HepG2 (cell line): ENCODE measurements at regions not wholly inside any gene's neighbourhood (a gene's known extent, or its start where the extent isn't known, plus 50 kb on each side); places are given as distances from the start of the nearest gene placed in this dataset.

Source experiments
- ADNP ChIP-seq: sonication (generic); formaldehyde crosslinking; IDR thresholded peaks from 2 replicates; pipeline ENCODE4 v1.4.0; 2020; ENCODE audit warnings: missing genetic modification reagents
- AHR ChIP-seq: IDR thresholded peaks from 2 replicates; pipeline ENCODE4 v1.6.1; 2018; ENCODE audit warnings: missing genetic modification reagents, missing compliant biosample characterization
- ARNT2 ChIP-seq: sonication (generic); formaldehyde crosslinking; IDR thresholded peaks from 2 replicates; pipeline ENCODE4 v1.8.0; 2022; ENCODE audit warnings: mild to moderate bottlenecking, low read depth, missing genetic modification reagents, moderate library complexity
- ATF7 ChIP-seq, 2 experiments: fragments of 450-650 bp in 1 of 2; sonication (generic) in 1 of 2; formaldehyde crosslinking in 1 of 2; IDR thresholded peaks; 2 replicates each; pipeline versions ENCODE4 v1.4.0 to v1.6.1; 2016 to 2020; ENCODE audit warnings: antibody characterized with exemption in 1 of 2, mild to moderate bottlenecking in 1 of 2, missing genetic modification reagents in 1 of 2
- BCL6 ChIP-seq: IDR thresholded peaks from 2 replicates; pipeline ENCODE4 v1.6.1; 2016; ENCODE audit warnings: missing genetic modification reagents, missing compliant biosample characterization
- CBFB ChIP-seq: sonication (generic); formaldehyde crosslinking; IDR thresholded peaks from 2 replicates; pipeline ENCODE4 v1.4.0; 2020; ENCODE audit warnings: missing genetic modification reagents
- CBX5 ChIP-seq: sonication (generic); formaldehyde crosslinking; IDR thresholded peaks from 2 replicates; pipeline ENCODE4 v1.4.0; 2020; ENCODE audit warnings: missing genetic modification reagents, borderline replicate concordance
- CENPT ChIP-seq: sonication (generic); formaldehyde crosslinking; IDR thresholded peaks from 2 replicates; pipeline ENCODE4 v1.8.0; 2022; ENCODE audit warnings: low read depth, mild to moderate bottlenecking, moderate library complexity, missing genetic modification reagents
- HDAC6 ChIP-seq: fragments of 200-600 bp; sonication (generic); IDR thresholded peaks from 2 replicates; pipeline ENCODE4 v1.7.0; 2017; ENCODE audit warnings: mild to moderate bottlenecking, antibody characterized with exemption, low read length, low read depth
- HNRNPLL ChIP-seq: fragments of 200-400 bp; formaldehyde crosslinking; IDR thresholded peaks from 2 replicates; pipeline ENCODE4 v1.6.1; 2017; ENCODE audit warnings: mild to moderate bottlenecking, low read depth, low read length; ENCODE audit not compliant: poor library complexity, severe bottlenecking
- HNRNPUL1 ChIP-seq: fragments of 200-400 bp; formaldehyde crosslinking; IDR thresholded peaks from 2 replicates; pipeline ENCODE4 v1.6.1; 2017; ENCODE audit warnings: low read depth, mild to moderate bottlenecking, low read length, moderate library complexity
- IKZF1 ChIP-seq: fragments of 450-650 bp; IDR thresholded peaks from 2 replicates; pipeline ENCODE4 v1.7.1; 2016
- NBN ChIP-seq: fragments of 450-650 bp; conservative IDR thresholded peaks from 2 replicates; pipeline ENCODE4 v1.6.1; 2017
- NCOR1 ChIP-seq: fragments of 200-600 bp; sonication (generic); IDR thresholded peaks from 2 replicates; pipeline ENCODE4 v1.7.0; 2017; ENCODE audit warnings: antibody characterized with exemption, low read length, borderline replicate concordance
- NPAS2 ChIP-seq: sonication (generic); formaldehyde crosslinking; IDR thresholded peaks from 2 replicates; pipeline ENCODE4 v1.8.0; 2022; ENCODE audit warnings: mild to moderate bottlenecking, missing genetic modification reagents, borderline replicate concordance
- RBFOX2 ChIP-seq: fragments of 200-400 bp; formaldehyde crosslinking; IDR thresholded peaks from 2 replicates; pipeline ENCODE4 v1.6.1; 2017; ENCODE audit warnings: low read depth, mild to moderate bottlenecking, low read length
- REL ChIP-seq: sonication (generic); formaldehyde crosslinking; conservative IDR thresholded peaks from 2 replicates; pipeline ENCODE4 v1.8.0; 2022; ENCODE audit warnings: mild to moderate bottlenecking, missing genetic modification reagents, moderate library complexity
- RXRA ChIP-seq: sonication (generic); formaldehyde crosslinking; IDR thresholded peaks from 2 replicates; pipeline ENCODE4 v1.5.1; 2020; ENCODE audit warnings: missing genetic modification reagents
- SRY ChIP-seq: sonication (generic); formaldehyde crosslinking; IDR thresholded peaks from 2 replicates; pipeline ENCODE4 v1.8.0; 2022; ENCODE audit warnings: mild to moderate bottlenecking, missing genetic modification reagents
- TBL1XR1 ChIP-seq: fragments of 150-350 bp; IDR thresholded peaks from 2 replicates; pipeline ENCODE4 v1.6.1; 2014; ENCODE audit warnings: borderline replicate concordance, low read length; ENCODE audit not compliant: partially characterized antibody
- XBP1 ChIP-seq: sonication (generic); formaldehyde crosslinking; IDR thresholded peaks from 2 replicates; pipeline ENCODE4 v1.5.0; 2020; ENCODE audit warnings: missing genetic modification reagents
- YEATS2 ChIP-seq: sonication (generic); formaldehyde crosslinking; IDR thresholded peaks from 2 replicates; pipeline ENCODE4 v1.4.0; 2020; ENCODE audit warnings: missing genetic modification reagents, borderline replicate concordance
- ZNF263 ChIP-seq: sonication (generic); formaldehyde crosslinking; IDR thresholded peaks from 2 replicates; pipeline ENCODE4 v1.4.0; 2020; ENCODE audit warnings: missing genetic modification reagents
- ZNF367 ChIP-seq: sonication (generic); formaldehyde crosslinking; IDR thresholded peaks from 2 replicates; pipeline ENCODE4 v1.4.0; 2020; ENCODE audit warnings: missing genetic modification reagents, borderline replicate concordance
- ZNF383 ChIP-seq: sonication (generic); formaldehyde crosslinking; IDR thresholded peaks from 2 replicates; pipeline ENCODE4 v1.4.0; 2020; ENCODE audit warnings: missing genetic modification reagents, mild to moderate bottlenecking, borderline replicate concordance
- ZNF431 ChIP-seq: sonication (generic); formaldehyde crosslinking; IDR thresholded peaks from 2 replicates; pipeline ENCODE4 v1.9.0; 2022; ENCODE audit warnings: missing genetic modification reagents, low read depth, mild to moderate bottlenecking, borderline replicate concordance
- ZNF766 ChIP-seq: sonication (generic); formaldehyde crosslinking; IDR thresholded peaks from 2 replicates; pipeline ENCODE4 v1.5.0; 2020; ENCODE audit warnings: missing genetic modification reagents, borderline replicate concordance
- TF ChIP-seq, protein P1 (sequence below): IDR thresholded peaks from 2 replicates; pipeline ENCODE4 v1.6.1; 2016; ENCODE audit warnings: control low read depth
- TF ChIP-seq, protein P2 (sequence below): sonication (generic); formaldehyde crosslinking; IDR thresholded peaks from 2 replicates; pipeline ENCODE4 v1.4.0; 2020; ENCODE audit warnings: mild to moderate bottlenecking, low read depth, missing genetic modification reagents
- TF ChIP-seq, protein P3 (sequence below): IDR thresholded peaks from 2 replicates; pipeline ENCODE4 v1.6.1; 2016; ENCODE audit warnings: low read depth

DNA sequence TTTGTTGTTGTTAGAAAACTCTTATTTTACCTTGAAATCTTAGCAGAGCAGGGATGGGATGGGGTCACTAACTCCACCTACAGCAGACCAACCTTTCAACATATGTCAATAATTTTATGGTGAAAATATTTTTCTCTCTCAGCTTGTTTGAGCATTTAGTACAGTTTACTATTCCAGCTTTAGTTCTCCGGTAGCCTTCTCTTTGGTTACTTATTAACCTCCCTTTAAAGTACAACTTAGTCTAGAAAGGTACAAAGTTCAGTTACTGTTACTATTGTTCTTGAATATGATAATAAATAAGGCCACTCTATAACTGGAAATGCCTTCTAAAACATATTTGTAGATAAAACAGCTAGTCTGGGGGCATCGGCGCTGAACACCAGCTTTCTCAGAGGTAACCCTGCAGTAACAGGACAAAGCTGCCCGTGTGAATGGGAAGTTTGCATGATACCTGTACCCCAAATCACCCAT is 233.3 kb downstream of the PCSK1 start (continued):
- TF ChIP-seq HDAC6 (no peak), HNRNPUL1 (peak; percentile 98), IKZF1 (no peak), ADNP (CRISPR knock-in tag) (no peak), SRY (CRISPR knock-in tag) (no peak), ZNF383 (no peak), HNRNPLL (no peak), RBFOX2 (peak; percentile 64), CBX5 (no peak), NPAS2 (CRISPR knock-in tag) (no peak), CBFB (CRISPR knock-in tag) (no peak), TBL1XR1 (no peak), ZNF367 (CRISPR knock-in tag) (no peak), ZNF263 (no peak), YEATS2 (CRISPR knock-in tag) (no peak), CENPT (CRISPR knock-in tag) (no peak), REL (CRISPR knock-in tag) (no peak), AHR (no peak), NCOR1 (peak; percentile 95; the same call in 1 of the 2 replicates), ZNF431 (CRISPR knock-in tag) (no peak), XBP1 (CRISPR knock-in tag) (no peak), ARNT2 (CRISPR knock-in tag) (no peak), BCL6 (CRISPR knock-in tag) (peak; percentile 34; the same call in 1 of the 2 replicates), ATF7 (IDR thresholded peaks at IDR 0.05) (no peak), ATF7 (CRISPR knock-in tag; IDR thresholded peaks at IDR 0.05) (no peak), RXRA (CRISPR knock-in tag) (no peak), NBN (no peak), ZNF766 (no peak)
- TF ChIP-seq, protein P1, sequence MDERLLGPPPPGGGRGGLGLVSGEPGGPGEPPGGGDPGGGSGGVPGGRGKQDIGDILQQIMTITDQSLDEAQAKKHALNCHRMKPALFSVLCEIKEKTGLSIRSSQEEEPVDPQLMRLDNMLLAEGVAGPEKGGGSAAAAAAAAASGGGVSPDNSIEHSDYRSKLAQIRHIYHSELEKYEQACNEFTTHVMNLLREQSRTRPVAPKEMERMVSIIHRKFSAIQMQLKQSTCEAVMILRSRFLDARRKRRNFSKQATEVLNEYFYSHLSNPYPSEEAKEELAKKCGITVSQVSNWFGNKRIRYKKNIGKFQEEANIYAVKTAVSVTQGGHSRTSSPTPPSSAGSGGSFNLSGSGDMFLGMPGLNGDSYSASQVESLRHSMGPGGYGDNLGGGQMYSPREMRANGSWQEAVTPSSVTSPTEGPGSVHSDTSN (CRISPR knock-in tag): no peak
- TF ChIP-seq, protein P2, sequence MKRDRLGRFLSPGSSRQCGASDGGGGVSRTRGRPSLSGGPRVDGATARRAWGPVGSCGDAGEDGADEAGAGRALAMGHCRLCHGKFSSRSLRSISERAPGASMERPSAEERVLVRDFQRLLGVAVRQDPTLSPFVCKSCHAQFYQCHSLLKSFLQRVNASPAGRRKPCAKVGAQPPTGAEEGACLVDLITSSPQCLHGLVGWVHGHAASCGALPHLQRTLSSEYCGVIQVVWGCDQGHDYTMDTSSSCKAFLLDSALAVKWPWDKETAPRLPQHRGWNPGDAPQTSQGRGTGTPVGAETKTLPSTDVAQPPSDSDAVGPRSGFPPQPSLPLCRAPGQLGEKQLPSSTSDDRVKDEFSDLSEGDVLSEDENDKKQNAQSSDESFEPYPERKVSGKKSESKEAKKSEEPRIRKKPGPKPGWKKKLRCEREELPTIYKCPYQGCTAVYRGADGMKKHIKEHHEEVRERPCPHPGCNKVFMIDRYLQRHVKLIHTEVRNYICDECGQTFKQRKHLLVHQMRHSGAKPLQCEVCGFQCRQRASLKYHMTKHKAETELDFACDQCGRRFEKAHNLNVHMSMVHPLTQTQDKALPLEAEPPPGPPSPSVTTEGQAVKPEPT (CRISPR knock-in tag): no peak
- TF ChIP-seq, protein P3, sequence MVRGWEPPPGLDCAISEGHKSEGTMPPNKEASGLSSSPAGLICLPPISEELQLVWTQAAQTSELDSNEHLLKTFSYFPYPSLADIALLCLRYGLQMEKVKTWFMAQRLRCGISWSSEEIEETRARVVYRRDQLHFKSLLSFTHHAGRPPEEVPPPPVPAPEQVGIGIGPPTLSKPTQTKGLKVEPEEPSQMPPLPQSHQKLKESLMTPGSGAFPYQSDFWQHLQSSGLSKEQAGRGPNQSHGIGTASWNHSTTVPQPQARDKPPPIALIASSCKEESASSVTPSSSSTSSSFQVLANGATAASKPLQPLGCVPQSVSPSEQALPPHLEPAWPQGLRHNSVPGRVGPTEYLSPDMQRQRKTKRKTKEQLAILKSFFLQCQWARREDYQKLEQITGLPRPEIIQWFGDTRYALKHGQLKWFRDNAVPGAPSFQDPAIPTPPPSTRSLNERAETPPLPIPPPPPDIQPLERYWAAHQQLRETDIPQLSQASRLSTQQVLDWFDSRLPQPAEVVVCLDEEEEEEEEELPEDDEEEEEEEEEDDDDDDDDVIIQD (CRISPR knock-in tag): peak; percentile 57; the same call in 1 of the 2 replicates
